Transverse colon (tissue), 4 donors: ENCODE measurements at regions not wholly inside any gene's neighbourhood (a gene's known extent, or its start where the extent isn't known, plus 50 kb on each side); places are given as distances from the start of the nearest gene placed in this dataset.

Experiments used
- CTCF ChIP-seq, 5 experiments: fragments of 200-600 bp in 3 of 5; fragments of 450-650 bp in 2 of 5; sonication (generic) in 3 of 5; IDR thresholded peaks; 1 replicate in 2 of 5; 2 replicates in 3 of 5; pipeline ENCODE4 v1.5.1; 2016 to 2017; ENCODE audit warnings: antibody characterized with exemption in 5 of 5, inconsistent platforms in 3 of 5, mild to moderate bottlenecking in 2 of 5, moderate library complexity in 1 of 5
- EP300 ChIP-seq: sonication (generic); formaldehyde crosslinking; IDR thresholded peaks from one replicate; pipeline ENCODE4 v1.6.1; 2017; ENCODE audit warnings: antibody characterized with exemption, low read depth
- POLR2A ChIP-seq: fragments of 450-650 bp; IDR thresholded peaks from one replicate; pipeline ENCODE4 v1.6.1; 2016; ENCODE audit warnings: antibody characterized with exemption, mild to moderate bottlenecking, moderate library complexity
- POLR2AphosphoS5 ChIP-seq, 3 donors: sonication (generic); formaldehyde crosslinking; IDR thresholded peaks; one replicate each; pipeline ENCODE4 v1.6.1; 2016; ENCODE audit warnings: antibody characterized with exemption in 3 of 3

GRCh38 chr7:131004371-131004770 is 270.4 kb upstream of the KLF14 start:
- TF ChIP-seq CTCF (IDR thresholded peaks at IDR 0.05) (no peak), POLR2A (no peak), EP300 (no peak), POLR2AphosphoS5 (IDR thresholded peaks at IDR 0.05) (no peak)
